ENCODE measurements at regions not wholly inside any gene's neighbourhood (a gene's known extent, or its start where the extent isn't known, plus 50 kb on each side); places are given as distances from the start of the nearest gene placed in this dataset.

DNA sequence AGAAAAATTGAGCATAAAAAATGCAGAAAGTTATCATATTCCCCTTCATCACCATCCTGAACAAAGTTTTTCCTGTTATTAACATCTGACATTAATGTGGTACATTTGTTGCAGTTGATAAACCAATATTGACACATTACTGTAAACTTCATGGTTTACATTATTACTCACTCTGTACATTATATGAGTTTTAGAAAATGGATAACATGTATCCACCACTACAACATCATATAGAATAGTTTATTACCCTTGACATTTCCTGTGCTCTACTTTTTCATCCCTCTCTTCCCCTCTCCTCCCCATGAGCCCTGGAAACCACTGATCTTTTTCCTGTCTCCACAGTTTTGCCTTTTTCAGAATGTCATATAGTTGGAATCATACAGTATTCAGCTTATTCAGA, 618.6 kb upstream of the TMEFF2 start:
- DNase-seq (ENCODE audit: low read depth): no peak
- TF ChIP-seq, protein P1, sequence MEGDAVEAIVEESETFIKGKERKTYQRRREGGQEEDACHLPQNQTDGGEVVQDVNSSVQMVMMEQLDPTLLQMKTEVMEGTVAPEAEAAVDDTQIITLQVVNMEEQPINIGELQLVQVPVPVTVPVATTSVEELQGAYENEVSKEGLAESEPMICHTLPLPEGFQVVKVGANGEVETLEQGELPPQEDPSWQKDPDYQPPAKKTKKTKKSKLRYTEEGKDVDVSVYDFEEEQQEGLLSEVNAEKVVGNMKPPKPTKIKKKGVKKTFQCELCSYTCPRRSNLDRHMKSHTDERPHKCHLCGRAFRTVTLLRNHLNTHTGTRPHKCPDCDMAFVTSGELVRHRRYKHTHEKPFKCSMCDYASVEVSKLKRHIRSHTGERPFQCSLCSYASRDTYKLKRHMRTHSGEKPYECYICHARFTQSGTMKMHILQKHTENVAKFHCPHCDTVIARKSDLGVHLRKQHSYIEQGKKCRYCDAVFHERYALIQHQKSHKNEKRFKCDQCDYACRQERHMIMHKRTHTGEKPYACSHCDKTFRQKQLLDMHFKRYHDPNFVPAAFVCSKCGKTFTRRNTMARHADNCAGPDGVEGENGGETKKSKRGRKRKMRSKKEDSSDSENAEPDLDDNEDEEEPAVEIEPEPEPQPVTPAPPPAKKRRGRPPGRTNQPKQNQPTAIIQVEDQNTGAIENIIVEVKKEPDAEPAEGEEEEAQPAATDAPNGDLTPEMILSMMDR (conservative IDR thresholded peaks at IDR 0.05; ENCODE audit: low read depth, low read length): no peak
- H3K4me3 ChIP-seq (ENCODE audit: low read depth, low read length): no peak overlapping the region

DNA sequence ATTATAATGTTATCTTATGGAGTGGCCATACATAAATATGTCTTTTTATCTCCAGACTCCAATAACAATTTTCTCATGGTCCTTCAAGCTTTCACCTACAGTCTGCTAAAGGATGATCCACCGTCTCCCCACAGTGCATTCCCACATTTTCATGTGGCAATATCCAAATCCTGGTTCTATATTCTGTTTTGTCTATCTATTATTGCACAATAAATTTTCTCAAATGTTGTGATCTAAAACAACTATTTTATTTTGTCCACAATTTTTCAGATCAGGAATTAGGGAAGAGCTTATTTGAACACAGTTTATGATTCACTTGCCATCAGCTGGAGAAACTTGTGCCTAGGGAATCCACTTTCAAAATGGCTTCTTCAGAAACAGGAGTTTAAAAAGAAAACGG, 614.4 kb upstream of the TMEFF2 start:
- TF ChIP-seq, protein P1 (conservative IDR thresholded peaks at IDR 0.05; ENCODE audit: low read depth, low read length): no peak
- DNase-seq (ENCODE audit: low read depth): no peak
- H3K4me3 ChIP-seq (ENCODE audit: low read depth, low read length): no peak overlapping the region

DNA sequence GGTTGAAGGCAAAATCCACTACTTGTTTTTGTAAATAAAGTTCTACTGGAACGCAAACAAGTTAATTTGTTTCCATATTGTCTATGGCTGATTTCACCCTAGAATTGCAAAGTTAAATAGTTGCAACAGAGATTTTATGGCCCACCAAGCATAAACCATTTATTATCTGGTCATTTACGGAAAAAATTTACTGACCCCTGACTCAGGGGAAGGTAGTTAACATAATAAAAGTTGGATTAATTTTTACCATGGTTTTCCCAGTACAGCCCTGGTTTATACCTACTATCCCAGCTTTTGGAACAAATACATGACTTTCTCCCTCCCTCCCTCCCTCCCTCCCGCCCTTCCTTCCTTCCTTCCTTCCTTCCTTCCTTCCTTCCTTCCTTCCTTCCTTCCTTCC, 588.9 kb upstream of the TMEFF2 start:
- no peak for DNase-seq (ENCODE audit: low read depth)
- TF ChIP-seq, protein P1 (conservative IDR thresholded peaks at IDR 0.05; ENCODE audit: low read depth, low read length): no peak
- no peak overlapping the region for H3K4me3 ChIP-seq (ENCODE audit: low read depth, low read length)

DNA sequence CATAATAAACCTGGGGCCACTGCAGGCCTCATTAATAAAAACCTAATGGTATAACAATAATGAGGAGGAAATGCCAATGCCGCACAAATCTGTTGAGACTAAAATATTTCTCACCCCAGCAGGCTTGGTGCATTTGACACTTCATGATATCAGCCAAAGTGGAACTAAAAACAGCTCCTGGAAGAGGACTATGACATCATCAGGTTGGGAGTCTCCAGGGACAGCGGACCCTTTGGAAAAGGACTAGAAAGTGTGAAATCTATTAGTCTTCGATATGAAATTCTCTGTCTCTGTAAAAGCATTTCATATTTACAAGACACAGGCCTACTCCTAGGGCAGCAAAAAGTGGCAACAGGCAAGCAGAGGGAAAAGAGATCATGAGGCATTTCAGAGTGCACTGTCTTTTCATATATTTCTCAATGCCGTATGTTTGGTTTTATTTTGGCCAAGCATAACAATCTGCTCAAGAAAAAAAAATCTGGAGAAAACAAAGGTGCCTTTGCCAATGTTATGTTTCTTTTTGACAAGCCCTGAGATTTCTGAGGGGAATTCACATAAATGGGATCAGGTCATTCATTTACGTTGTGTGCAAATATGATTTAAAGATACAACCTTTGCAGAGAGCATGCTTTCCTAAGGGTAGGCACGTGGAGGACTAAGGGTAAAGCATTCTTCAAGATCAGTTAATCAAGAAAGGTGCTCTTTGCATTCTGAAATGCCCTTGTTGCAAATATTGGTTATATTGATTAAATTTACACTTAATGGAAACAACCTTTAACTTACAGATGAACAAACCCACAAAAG, 580.9 kb upstream of the TMEFF2 start:
- TF ChIP-seq, protein P1 (conservative IDR thresholded peaks at IDR 0.05; ENCODE audit: low read depth, low read length): no peak
- no peak overlapping the region for H3K4me3 ChIP-seq (ENCODE audit: low read depth, low read length)
- no peak for DNase-seq (ENCODE audit: low read depth)

DNA sequence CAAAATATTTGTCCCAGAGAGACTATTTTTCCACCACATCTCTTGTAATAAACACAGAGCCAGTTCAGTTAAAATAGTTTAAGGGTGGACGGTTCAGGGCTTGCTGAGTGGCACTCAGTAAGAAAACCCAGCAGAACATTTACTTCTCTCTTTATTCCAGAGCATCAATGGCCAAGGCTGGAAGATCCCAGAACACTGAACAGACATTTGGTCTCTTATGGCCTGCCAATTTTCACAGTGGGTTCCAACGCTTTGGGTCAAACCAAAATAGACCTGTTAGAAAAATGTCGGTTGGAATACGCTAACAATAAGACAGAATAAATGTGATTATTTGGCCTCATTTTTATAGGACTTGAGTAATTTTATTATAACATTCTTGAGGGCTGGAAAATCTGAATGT, 580.3 kb upstream of the TMEFF2 start:
- DNase-seq (ENCODE audit: low read depth): no peak
- H3K4me3 ChIP-seq (ENCODE audit: low read depth, low read length): no peak overlapping the region

DNA sequence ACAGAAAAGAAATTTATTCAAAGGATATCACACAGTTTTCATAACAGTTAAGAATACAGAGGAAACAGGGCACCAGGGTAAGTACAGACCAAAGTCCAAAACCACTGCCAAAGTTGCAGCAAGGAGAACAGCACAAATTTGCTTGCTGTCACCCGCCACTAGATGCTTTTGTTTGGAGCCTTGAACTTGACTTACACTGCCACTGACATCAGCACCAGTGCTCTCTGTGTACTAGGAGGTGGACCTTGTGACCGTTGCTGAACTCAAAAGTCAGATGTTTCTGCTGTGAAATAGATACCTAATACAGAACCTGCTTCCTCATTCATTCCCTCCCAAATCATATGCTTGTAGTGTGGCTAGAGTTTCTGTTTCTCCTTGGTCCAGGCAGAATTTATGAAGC, 578.3 kb upstream of the TMEFF2 start:
- no peak for DNase-seq (ENCODE audit: low read depth)
- TF ChIP-seq, protein P1 (conservative IDR thresholded peaks at IDR 0.05; ENCODE audit: low read depth, low read length): no peak

More for the DNA sequence above, 580.3 kb upstream of the TMEFF2 start:
- TF ChIP-seq, protein P1 (conservative IDR thresholded peaks at IDR 0.05; ENCODE audit: low read depth, low read length): no peak

DNA sequence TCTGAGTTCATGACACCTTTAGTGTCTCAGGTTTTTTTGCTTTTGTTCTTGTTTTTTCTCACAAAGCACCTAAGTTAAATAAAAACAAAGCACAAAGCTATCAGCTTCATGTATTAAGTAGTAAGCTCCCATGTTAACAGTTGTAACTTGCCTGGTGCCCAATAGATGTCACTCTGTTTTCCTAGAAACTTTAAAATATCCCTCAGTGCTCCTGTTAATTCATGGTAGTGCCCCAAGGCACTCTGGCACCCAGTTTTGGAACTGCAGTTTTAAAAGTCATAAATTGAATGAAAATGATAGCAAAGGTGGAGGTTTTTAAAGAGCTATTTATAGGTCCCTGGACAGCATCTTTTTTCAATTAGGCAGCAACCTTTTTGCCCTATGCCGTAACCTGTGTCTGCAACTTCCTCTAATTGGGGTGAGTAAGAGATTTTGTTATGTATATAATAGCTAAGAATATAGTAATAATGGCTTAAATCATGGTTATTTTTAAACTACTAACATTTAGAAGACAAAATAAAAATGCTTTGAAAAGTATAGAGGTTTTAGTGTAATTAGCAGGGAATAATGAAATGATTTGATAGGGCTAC, 555.0 kb upstream of the TMEFF2 start:
- no peak overlapping the region for H3K4me3 ChIP-seq (ENCODE audit: low read depth, low read length)
- TF ChIP-seq, protein P1 (conservative IDR thresholded peaks at IDR 0.05; ENCODE audit: low read depth, low read length): no peak
- DNase-seq (ENCODE audit: low read depth): peak; percentile 3

More for the DNA sequence above, 578.3 kb upstream of the TMEFF2 start:
- no peak overlapping the region for H3K4me3 ChIP-seq (ENCODE audit: low read depth, low read length)

Data from choroid plexus epithelial cell (primary cell).